K562 (cell line): ENCODE measurements at regions not wholly inside any gene's neighbourhood (a gene's known extent, or its start where the extent isn't known, plus 50 kb on each side); places are given as distances from the start of the nearest gene placed in this dataset.

Experiments used
- ATAC-seq: fragments of 200-7000 bp; cut with Tn5 transposase; 3 replicates; pipeline ENCODE4 v1.9.1; 2020; ENCODE audit warnings: moderate library complexity
- BruUV-seq: library from RNA; stranded (reverse); fragments of 400-500 nt; replicated peaks from 2 replicates; lab custom pipeline; 2021; lab: Mats Ljungman, UMichigan
- CTCF ChIA-PET: fragments of 300-600 bp; formaldehyde crosslinking; extraction: SDS; loops from one replicate; lab custom pipeline; 2021; ENCODE audit warnings: low intra/inter-chr PET ratio; lab: Yijun Ruan, JAX
- POLR2A ChIA-PET: fragments of 300-600, 350-650 bp; sonication (Branson Sonifier 250); formaldehyde crosslinking; extraction: SDS; loops from one replicate; lab custom pipeline; 2021; ENCODE audit warnings: antibody characterized with exemption, inconsistent platforms; lab: Yijun Ruan, JAX
- DNase-seq, 4 experiments: peaks; one replicate each; pipeline versions ENCODE4 v3.0.0 to v3.0.0-alpha.2; 2011 to 2018; ENCODE audit warnings: low spot score in 3 of 4, mixed read lengths in 3 of 4; ENCODE audit errors: extremely low read depth in 1 of 4
- FAIRE-seq: peaks from 2 replicates; lab custom pipeline; 2011; peaks lifted over from hg19 to GRCh38; lab: Jason Lieb, UNC
- H2AFZ ChIP-seq: 2 replicates; pipeline ENCODE4 v1.6.0; 2011; ENCODE audit warnings: low read depth, low read length, control low read depth, inconsistent platforms
- H3K27ac ChIP-seq: fragments of 200-600 bp; 3 replicates; pipeline ENCODE4 v1.8.0; 2011; ENCODE audit warnings: low read depth, mild to moderate bottlenecking, control low read depth, inconsistent platforms, low read length, moderate library complexity, mixed read lengths; ENCODE audit errors: extremely low read depth
- H3K27me3 ChIP-seq, 2 experiments: fragments of 300-600 bp in 1 of 2; 2 replicates in 1 of 2; 3 replicates in 1 of 2; pipeline versions ENCODE4 v1.6.0 to v1.8.0; 2011; ENCODE audit warnings: inconsistent platforms in 2 of 2, low read length in 2 of 2, mild to moderate bottlenecking in 1 of 2, mixed read lengths in 1 of 2, moderate library complexity in 1 of 2; ENCODE audit not compliant: control insufficient read depth in 2 of 2, insufficient read depth in 2 of 2
- H3K36me3 ChIP-seq: fragments of 300-600 bp; 3 replicates; pipeline ENCODE4 v1.8.0; 2011; ENCODE audit warnings: mild to moderate bottlenecking, low read length, inconsistent platforms; ENCODE audit not compliant: control insufficient read depth, insufficient read depth
- H3K4me1 ChIP-seq, 2 experiments: fragments of 200-600 bp in 1 of 2; replicated peaks in 1 of 2; 2 replicates in 1 of 2; 3 replicates in 1 of 2; pipeline versions ENCODE4 v1.5.1 to v1.8.0; 2011; ENCODE audit warnings: inconsistent platforms in 2 of 2, low read length in 2 of 2, mild to moderate bottlenecking in 1 of 2, mixed read lengths in 1 of 2, moderate library complexity in 1 of 2; ENCODE audit not compliant: control insufficient read depth in 2 of 2, insufficient read depth in 2 of 2
- H3K4me2 ChIP-seq: 2 replicates; pipeline ENCODE4 v1.6.1; 2011; ENCODE audit warnings: low read length, control low read depth, inconsistent platforms, mixed read lengths; ENCODE audit not compliant: insufficient read depth
- H3K4me3 ChIP-seq: fragments of 200-600 bp; sonication (generic), shearing (Covaris generic); 2 replicates; pipeline ENCODE4 v1.5.1; 2016; ENCODE audit warnings: control low read depth, inconsistent platforms
- H3K79me2 ChIP-seq: fragments of 200-600 bp; 3 replicates; pipeline ENCODE4 v1.8.0; 2011; ENCODE audit warnings: low read length, inconsistent platforms; ENCODE audit not compliant: control insufficient read depth, insufficient read depth
- H3K9ac ChIP-seq, 2 experiments: 2 replicates each; pipeline versions ENCODE4 v1.6.0 to v1.6.1; 2011; ENCODE audit warnings: low read depth in 2 of 2, low read length in 2 of 2, control low read depth in 1 of 2, inconsistent platforms in 1 of 2, mild to moderate bottlenecking in 1 of 2, mixed read lengths in 1 of 2; ENCODE audit not compliant: insufficient read depth in 1 of 2
- H3K9me1 ChIP-seq: one replicate; pipeline ENCODE4 v1.6.0; 2011; ENCODE audit warnings: inconsistent platforms, mild to moderate bottlenecking, low read length, moderate library complexity; ENCODE audit not compliant: control insufficient read depth, insufficient read depth
- H3K9me3 ChIP-seq: replicated peaks from 2 replicates; pipeline ENCODE4 v1.5.1; 2011; ENCODE audit warnings: low read depth, low read length, inconsistent platforms; ENCODE audit not compliant: control insufficient read depth, insufficient read depth
- H4K20me1 ChIP-seq: replicated peaks from 2 replicates; pipeline ENCODE4 v1.6.1; 2011; ENCODE audit warnings: low read length, inconsistent platforms, mixed read lengths; ENCODE audit not compliant: control insufficient read depth, insufficient read depth
- CCNT2 ChIP-seq: IDR thresholded peaks from 2 replicates; pipeline ENCODE4 v1.6.1; 2011; ENCODE audit warnings: borderline replicate concordance, low read depth, mild to moderate bottlenecking, moderate library complexity, mixed read lengths, low read length; ENCODE audit not compliant: insufficient read length; ENCODE audit errors: extremely low read depth
- CSDE1 ChIP-seq, 2 experiments: fragments of 450-650 bp; IDR thresholded peaks; 2 replicates each; pipeline ENCODE4 v1.6.1; 2016; ENCODE audit warnings: mild to moderate bottlenecking in 1 of 2
- DACH1 ChIP-seq: fragments of 450-650 bp; IDR thresholded peaks from 2 replicates; pipeline ENCODE4 v1.6.1; 2018; ENCODE audit not compliant: partially characterized antibody
- IRF9 ChIP-seq: fragments of 450-650 bp; IDR thresholded peaks from 2 replicates; pipeline ENCODE4 v1.6.1; 2016; ENCODE audit warnings: missing biosample characterization, missing genetic modification characterization
- NELFE ChIP-seq: IDR thresholded peaks from 2 replicates; pipeline ENCODE4 v1.6.1; 2011; ENCODE audit warnings: mild to moderate bottlenecking; ENCODE audit not compliant: insufficient read depth, insufficient read length
- ZBED1 ChIP-seq: IDR thresholded peaks from 2 replicates; pipeline ENCODE4 v1.6.1; 2014
- ZNF282 ChIP-seq: sonication (generic); formaldehyde crosslinking; IDR thresholded peaks from 2 replicates; pipeline ENCODE4 v1.8.1; 2023; ENCODE audit warnings: missing genetic modification reagents
- WGBS: fragments of 100-300 bp; shearing (Covaris generic); methylation state at CpG from one replicate; pipeline ENCODE4 v1.1.6; 2016; ENCODE audit warnings: low coverage, mixed read lengths; ENCODE audit not compliant: insufficient coverage; ENCODE audit errors: missing lambda C conversion rate; 5-methylcytosine and 5-hydroxymethylcytosine counted together
- in situ Hi-C: fragments of 300-500 bp; cut with MboI; formaldehyde crosslinking; loops from 4 replicates; pipeline ENCODE4 v1.15.0; 2018; ENCODE audit warnings: inconsistent platforms, mixed read lengths
- intact Hi-C: fragments of 100-400 bp; cut with micrococcal nuclease; formaldehyde crosslinking; loops from 2 replicates; pipeline ENCODE4 v1.14.2; 2022
- TF ChIP-seq, protein P1 (sequence below): fragments of 450-650 bp; IDR thresholded peaks from 2 replicates; pipeline ENCODE4 v1.6.1; 2016; ENCODE audit warnings: low read depth

DNA sequence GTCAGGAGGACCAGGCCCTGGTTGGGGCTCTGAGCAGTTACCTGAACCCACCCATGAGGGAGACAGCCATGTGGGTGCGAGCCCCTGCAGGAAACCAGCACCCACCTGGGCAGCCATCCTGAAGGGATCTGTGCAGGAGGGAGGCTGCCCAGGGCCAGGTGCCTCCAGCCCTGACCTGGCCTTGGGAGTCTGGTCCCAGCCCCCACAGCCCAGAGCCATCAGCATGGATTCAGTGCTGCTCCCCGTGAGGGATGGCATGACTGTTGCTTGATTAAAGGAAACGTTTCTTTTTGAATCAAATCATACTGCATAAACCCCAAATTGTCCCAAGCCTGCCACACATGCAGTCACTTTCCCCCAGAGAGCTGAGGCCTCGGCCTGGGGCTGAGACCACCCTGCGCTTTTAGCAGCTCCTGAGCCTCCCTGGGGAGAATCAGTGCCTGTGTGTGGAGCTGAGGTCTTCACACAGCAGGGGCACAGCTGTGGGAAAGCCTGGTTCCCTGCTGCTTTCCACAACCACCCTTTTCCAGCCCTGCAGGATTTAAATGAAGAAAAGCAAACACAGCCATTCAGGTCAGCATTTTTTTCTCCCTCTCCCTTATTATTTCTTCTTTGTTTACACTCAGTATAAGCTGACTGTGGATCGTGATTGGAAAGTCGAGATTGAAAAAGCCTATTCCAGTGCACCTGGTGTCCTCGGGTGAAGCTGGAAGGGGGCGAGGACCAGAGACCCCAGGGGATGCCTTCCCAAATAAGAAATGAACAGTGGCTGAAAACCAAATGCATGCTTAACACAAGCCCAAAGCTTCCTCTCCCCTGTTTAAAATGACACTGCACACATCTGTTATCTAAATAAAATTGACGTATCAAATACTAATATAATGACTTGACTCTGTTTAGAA lies 283.9 kb downstream of the SMOC2 start:
- in situ Hi-C loops, result no loop called here
- whole genome bisulfite sequencing, result 0% methylated on average over 9 of the region's 10 CpGs
- Histone ChIP-seq H3K27ac (no peak overlapping the region), H3K79me2 (no peaks in the 10 kb centered on the region), H4K20me1 (no peaks in the 10 kb centered on the region; the same call in 1 of the 2 replicates), H3K4me3 (no peak overlapping the region), H2AFZ (no peak overlapping the region), H3K4me2 (no peak overlapping the region), H3K9ac (no peak overlapping the region; a peak in 1 of 4 replicates)
- no peak for ATAC-seq
- ChIA-PET CTCF (no interaction called here), POLR2A (interaction anchor here (1.0 kb wide), 1 partner anchor 9 kb away, joined by 3 read pairs; no protein-coding TSS in a partner anchor)
- TF ChIP-seq, protein P1, sequence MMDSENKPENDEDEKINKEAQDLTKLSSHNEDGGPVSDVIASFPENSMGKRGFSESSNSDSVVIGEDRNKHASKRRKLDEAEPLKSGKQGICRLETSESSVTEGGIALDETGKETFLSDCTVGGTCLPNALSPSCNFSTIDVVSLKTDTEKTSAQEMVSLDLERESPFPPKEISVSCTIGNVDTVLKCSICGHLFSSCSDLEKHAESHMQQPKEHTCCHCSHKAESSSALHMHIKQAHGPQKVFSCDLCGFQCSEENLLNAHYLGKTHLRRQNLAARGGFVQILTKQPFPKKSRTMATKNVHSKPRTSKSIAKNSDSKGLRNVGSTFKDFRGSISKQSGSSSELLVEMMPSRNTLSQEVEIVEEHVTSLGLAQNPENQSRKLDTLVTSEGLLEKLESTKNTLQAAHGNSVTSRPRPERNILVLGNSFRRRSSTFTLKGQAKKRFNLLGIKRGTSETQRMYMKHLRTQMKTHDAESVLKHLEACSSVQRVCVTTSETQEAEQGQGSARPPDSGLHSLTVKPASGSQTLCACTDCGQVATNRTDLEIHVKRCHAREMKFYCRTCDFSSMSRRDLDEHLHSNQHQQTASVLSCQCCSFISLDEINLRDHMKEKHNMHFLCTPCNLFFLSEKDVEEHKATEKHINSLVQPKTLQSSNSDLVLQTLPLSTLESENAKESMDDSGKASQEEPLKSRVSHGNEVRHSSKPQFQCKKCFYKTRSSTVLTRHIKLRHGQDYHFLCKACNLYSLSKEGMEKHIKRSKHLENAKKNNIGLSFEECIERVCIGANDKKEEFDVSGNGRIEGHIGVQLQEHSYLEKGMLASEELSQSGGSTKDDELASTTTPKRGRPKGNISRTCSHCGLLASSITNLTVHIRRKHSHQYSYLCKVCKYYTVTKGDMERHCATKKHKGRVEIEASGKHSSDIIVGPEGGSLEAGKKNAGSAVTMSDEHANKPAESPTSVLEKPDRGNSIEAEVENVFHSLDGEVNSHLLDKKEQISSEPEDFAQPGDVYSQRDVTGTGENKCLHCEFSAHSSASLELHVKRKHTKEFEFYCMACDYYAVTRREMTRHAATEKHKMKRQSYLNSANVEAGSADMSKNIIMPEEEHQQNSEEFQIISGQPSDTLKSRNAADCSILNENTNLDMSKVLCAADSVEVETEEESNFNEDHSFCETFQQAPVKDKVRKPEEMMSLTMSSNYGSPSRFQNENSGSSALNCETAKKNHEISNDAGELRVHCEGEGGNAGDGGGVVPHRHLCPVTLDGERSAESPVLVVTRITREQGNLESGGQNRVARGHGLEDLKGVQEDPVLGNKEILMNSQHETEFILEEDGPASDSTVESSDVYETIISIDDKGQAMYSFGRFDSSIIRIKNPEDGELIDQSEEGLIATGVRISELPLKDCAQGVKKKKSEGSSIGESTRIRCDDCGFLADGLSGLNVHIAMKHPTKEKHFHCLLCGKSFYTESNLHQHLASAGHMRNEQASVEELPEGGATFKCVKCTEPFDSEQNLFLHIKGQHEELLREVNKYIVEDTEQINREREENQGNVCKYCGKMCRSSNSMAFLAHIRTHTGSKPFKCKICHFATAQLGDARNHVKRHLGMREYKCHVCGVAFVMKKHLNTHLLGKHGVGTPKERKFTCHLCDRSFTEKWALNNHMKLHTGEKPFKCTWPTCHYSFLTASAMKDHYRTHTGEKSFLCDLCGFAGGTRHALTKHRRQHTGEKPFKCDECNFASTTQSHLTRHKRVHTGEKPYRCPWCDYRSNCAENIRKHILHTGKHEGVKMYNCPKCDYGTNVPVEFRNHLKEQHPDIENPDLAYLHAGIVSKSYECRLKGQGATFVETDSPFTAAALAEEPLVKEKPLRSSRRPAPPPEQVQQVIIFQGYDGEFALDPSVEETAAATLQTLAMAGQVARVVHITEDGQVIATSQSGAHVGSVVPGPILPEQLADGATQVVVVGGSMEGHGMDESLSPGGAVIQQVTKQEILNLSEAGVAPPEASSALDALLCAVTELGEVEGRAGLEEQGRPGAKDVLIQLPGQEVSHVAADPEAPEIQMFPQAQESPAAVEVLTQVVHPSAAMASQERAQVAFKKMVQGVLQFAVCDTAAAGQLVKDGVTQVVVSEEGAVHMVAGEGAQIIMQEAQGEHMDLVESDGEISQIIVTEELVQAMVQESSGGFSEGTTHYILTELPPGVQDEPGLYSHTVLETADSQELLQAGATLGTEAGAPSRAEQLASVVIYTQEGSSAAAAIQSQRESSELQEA, result no peak
- TF ChIP-seq CCNT2, result no peak
- no peak for TF ChIP-seq IRF9 (tag)
- no peak for TF ChIP-seq NELFE
- TF ChIP-seq ZNF282, result no peak
- TF ChIP-seq CSDE1 (IDR thresholded peaks at IDR 0.05), result no peak
- TF ChIP-seq ZBED1, result no peak
- no peak for TF ChIP-seq DACH1
- TF ChIP-seq, all 486 proteins: peak for 0
- BruUV-seq, result no TSS peak
- intact Hi-C loops, result no loop called here
- Histone ChIP-seq H3K4me1 (no peaks in the 10 kb centered on the region), H3K27me3 (peaks cover 2 to 32% of the 10 kb centered on the region in 2 experiments; a peak in 4 of 5 replicates), H3K9me3 (no peaks in the 10 kb centered on the region), H3K9me1 (no peaks in the 10 kb centered on the region), H3K36me3 (no peaks in the 10 kb centered on the region)
- FAIRE-seq, result no peak
- DNase-seq, result no peak
